Prostate gland (tissue), 2 donors: ENCODE measurements at regions not wholly inside any gene's neighbourhood (a gene's known extent, or its start where the extent isn't known, plus 50 kb on each side); places are given as distances from the start of the nearest gene placed in this dataset.

Source experiments
- POLR2AphosphoS5 ChIP-seq: sonication (generic); formaldehyde crosslinking; IDR thresholded peaks from one replicate; pipeline ENCODE4 v1.6.1; 2017; ENCODE audit warnings: antibody characterized with exemption
- TF ChIP-seq, protein P1 (sequence below), 4 experiments: fragments of 200-600 bp in 2 of 4; fragments of 450-650 bp in 2 of 4; sonication (generic) in 2 of 4; IDR thresholded peaks; 1 replicate in 3 of 4; 2 replicates in 1 of 4; pipeline ENCODE4 v1.5.1; 2016 to 2019; ENCODE audit warnings: antibody characterized with exemption in 4 of 4, mild to moderate bottlenecking in 2 of 4, moderate library complexity in 2 of 4

DNA sequence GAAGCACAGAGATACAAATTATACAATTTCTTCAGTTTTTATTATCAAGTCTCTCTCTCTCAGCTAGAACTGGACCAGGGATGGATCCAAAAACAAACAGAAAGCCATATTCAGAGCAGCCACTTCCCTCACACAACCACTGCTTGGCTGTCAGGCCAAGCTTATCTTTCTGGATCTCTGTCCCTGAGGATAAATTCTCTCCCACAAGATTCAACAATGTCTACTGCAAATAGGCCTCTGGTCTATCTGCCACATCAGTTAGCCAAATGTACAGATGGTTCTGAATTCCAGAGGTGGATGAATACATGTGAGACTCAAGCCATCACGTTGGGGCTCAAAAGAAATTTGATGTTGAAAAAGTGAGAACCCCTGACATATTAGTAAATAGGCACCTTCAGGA lies 350.9 kb downstream of the LTN1 start:
- TF ChIP-seq, protein P1, sequence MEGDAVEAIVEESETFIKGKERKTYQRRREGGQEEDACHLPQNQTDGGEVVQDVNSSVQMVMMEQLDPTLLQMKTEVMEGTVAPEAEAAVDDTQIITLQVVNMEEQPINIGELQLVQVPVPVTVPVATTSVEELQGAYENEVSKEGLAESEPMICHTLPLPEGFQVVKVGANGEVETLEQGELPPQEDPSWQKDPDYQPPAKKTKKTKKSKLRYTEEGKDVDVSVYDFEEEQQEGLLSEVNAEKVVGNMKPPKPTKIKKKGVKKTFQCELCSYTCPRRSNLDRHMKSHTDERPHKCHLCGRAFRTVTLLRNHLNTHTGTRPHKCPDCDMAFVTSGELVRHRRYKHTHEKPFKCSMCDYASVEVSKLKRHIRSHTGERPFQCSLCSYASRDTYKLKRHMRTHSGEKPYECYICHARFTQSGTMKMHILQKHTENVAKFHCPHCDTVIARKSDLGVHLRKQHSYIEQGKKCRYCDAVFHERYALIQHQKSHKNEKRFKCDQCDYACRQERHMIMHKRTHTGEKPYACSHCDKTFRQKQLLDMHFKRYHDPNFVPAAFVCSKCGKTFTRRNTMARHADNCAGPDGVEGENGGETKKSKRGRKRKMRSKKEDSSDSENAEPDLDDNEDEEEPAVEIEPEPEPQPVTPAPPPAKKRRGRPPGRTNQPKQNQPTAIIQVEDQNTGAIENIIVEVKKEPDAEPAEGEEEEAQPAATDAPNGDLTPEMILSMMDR (IDR thresholded peaks at IDR 0.05) = no peak
- TF ChIP-seq POLR2AphosphoS5 = no peak
